Middle frontal gyrus (tissue), 1 donor: ENCODE measurements at regions not wholly inside any gene's neighbourhood (a gene's known extent, or its start where the extent isn't known, plus 50 kb on each side); places are given as distances from the start of the nearest gene placed in this dataset.

Experiments used
- DNase-seq: peaks from one replicate; pipeline ENCODE4 v3.0.0-alpha.2; 2015; ENCODE audit warnings: low spot score; ENCODE audit errors: extremely low spot score

- DNase-seq = no peak
These were observed 551.4 kb upstream of the MGMT start for GRCh38 chr10:128915630-128916029.

- no peak for DNase-seq
These were observed 550.7 kb upstream of the MGMT start for GRCh38 chr10:128916383-128916782.

- DNase-seq = no peak
These were observed 545.5 kb upstream of the MGMT start for GRCh38 chr10:128921389-128922022.

GRCh38 chr10:128922172-128922571, 544.9 kb upstream of the MGMT start:
- no peak for DNase-seq

GRCh38 chr10:128922619-128923196, 544.3 kb upstream of the MGMT start:
- DNase-seq = no peak

GRCh38 chr10:128924918-128925317, 542.1 kb upstream of the MGMT start:
- DNase-seq = no peak

GRCh38 chr10:128926711-128927110, 540.3 kb upstream of the MGMT start:
- no peak for DNase-seq

GRCh38 chr10:128927497-128928161, 539.4 kb upstream of the MGMT start:
- DNase-seq = no peak

- no peak for DNase-seq
These were observed 538.7 kb upstream of the MGMT start for GRCh38 chr10:128928231-128928836.

GRCh38 chr10:128929131-128929530, 537.9 kb upstream of the MGMT start:
- DNase-seq = no peak

GRCh38 chr10:128929767-128930166, 537.3 kb upstream of the MGMT start:
- DNase-seq = no peak

GRCh38 chr10:128930515-128930914, 536.5 kb upstream of the MGMT start:
- no peak for DNase-seq

- DNase-seq = no peak
These were observed 534.8 kb upstream of the MGMT start for GRCh38 chr10:128932071-128932820.

GRCh38 chr10:128934492-128934891, 532.5 kb upstream of the MGMT start:
- DNase-seq = no peak

- no peak for DNase-seq
These were observed 530.6 kb upstream of the MGMT start for GRCh38 chr10:128936392-128936791.

- no peak for DNase-seq
These were observed 528.5 kb upstream of the MGMT start for GRCh38 chr10:128938558-128938957.

- DNase-seq = no peak
These were observed 527.0 kb upstream of the MGMT start for GRCh38 chr10:128940081-128940480.

- peak; percentile 54 for DNase-seq
These were observed 523.9 kb upstream of the MGMT start for GRCh38 chr10:128943111-128943510.

- no peak for DNase-seq
These were observed 521.6 kb upstream of the MGMT start for GRCh38 chr10:128945398-128945797.

- no peak for DNase-seq
These were observed 516.7 kb upstream of the MGMT start for GRCh38 chr10:128950159-128950915.

GRCh38 chr10:128950916-128951275, 516.1 kb upstream of the MGMT start:
- no peak for DNase-seq
